HL-60 (cell line): ENCODE measurements at regions not wholly inside any gene's neighbourhood (a gene's known extent, or its start where the extent isn't known, plus 50 kb on each side); places are given as distances from the start of the nearest gene placed in this dataset.

Experiments
- DNase-seq, 2 experiments: peaks; one replicate each; pipeline ENCODE4 v3.0.0-alpha.2; 2010 to 2020; ENCODE audit warnings: low read depth in 1 of 2, low spot score in 1 of 2
- H3K27ac ChIP-seq: fragments of 250-450 bp; sonication (Bioruptor Pico); replicated peaks from 2 replicates; pipeline ENCODE4 v1.5.1; 2020; ENCODE audit warnings: mild to moderate bottlenecking, moderate library complexity
- H3K27me3 ChIP-seq: fragments of 250-450 bp; sonication (Bioruptor Pico); 2 replicates; pipeline ENCODE4 v1.5.1; 2021; ENCODE audit warnings: mild to moderate bottlenecking, moderate library complexity; ENCODE audit not compliant: insufficient read depth, poor library complexity, severe bottlenecking
- H3K4me3 ChIP-seq: replicated peaks from 2 replicates; pipeline ENCODE4 v1.5.1; 2011; ENCODE audit warnings: mild to moderate bottlenecking, control low read depth, low read length; ENCODE audit not compliant: insufficient read depth
- CTCF ChIP-seq: IDR thresholded peaks from one replicate; pipeline ENCODE4 v1.5.1; 2011; ENCODE audit warnings: low read length, control low read depth, inconsistent platforms; ENCODE audit not compliant: insufficient read depth
- GABPA ChIP-seq: IDR thresholded peaks from 2 replicates; pipeline ENCODE4 v1.6.1; 2012; ENCODE audit warnings: low read depth
- POLR2AphosphoS5 ChIP-seq: IDR thresholded peaks from 2 replicates; pipeline ENCODE4 v1.6.1; 2012; ENCODE audit warnings: low read depth
- SPI1 ChIP-seq: IDR thresholded peaks from 2 replicates; pipeline ENCODE4 v1.6.1; 2012; ENCODE audit warnings: low read depth, mild to moderate bottlenecking, borderline replicate concordance
- TF ChIP-seq, protein P1 (sequence below): IDR thresholded peaks from 2 replicates; pipeline ENCODE4 v1.6.1; 2012; ENCODE audit warnings: low read depth; ENCODE audit not compliant: insufficient replicate concordance

DNA sequence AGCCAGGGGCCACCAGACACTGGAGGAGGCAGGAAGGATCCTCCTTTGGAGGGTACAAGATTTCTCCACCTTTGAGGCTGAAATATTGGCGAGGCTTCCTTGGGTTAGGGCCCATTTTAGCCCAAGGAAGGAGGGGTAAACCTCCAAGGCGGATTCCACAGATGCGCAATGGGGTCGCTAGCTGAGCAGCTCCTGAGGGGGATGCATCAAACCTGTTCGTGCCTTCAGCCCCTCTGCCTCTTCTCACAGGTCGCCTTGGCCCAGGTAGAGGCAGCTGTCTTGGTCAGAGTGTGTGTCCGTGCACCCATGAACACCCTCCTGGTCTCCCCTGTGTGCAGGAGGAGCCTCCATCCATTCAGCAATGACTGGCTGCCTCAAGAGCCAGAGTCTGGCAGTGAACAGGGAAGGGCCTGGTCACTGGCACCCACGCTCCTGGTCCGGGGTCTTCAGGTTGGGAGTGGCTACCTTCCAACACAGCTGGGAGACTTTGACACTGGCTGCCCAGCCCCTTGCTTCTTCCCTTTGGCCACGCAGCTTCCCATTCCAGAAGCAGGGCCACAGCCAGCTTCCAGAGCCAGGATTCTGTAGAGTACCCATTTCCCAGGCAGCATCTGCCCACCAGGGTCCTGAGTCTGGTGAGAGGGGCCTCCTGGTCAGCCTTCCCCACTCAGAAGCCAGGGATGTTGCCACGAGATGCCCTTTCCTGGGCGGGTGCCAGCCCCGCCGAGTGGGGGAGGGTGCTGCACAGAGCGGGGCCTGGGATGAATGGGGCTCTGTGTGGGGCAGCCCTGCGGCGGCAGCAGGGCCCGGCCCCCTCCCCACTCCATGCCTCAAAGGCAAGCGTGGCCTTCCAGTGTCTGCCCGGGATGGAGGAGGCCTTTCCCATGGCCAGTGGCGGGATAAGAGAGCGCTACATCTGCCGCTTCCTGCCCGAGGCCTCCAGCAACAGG, 95.8 kb upstream of the GPC1 start:
- H3K4me3 ChIP-seq, result no peak overlapping the region
- TF ChIP-seq POLR2AphosphoS5 (no peak), CTCF (no peak), GABPA (no peak), SPI1 (no peak)
- TF ChIP-seq, protein P1, sequence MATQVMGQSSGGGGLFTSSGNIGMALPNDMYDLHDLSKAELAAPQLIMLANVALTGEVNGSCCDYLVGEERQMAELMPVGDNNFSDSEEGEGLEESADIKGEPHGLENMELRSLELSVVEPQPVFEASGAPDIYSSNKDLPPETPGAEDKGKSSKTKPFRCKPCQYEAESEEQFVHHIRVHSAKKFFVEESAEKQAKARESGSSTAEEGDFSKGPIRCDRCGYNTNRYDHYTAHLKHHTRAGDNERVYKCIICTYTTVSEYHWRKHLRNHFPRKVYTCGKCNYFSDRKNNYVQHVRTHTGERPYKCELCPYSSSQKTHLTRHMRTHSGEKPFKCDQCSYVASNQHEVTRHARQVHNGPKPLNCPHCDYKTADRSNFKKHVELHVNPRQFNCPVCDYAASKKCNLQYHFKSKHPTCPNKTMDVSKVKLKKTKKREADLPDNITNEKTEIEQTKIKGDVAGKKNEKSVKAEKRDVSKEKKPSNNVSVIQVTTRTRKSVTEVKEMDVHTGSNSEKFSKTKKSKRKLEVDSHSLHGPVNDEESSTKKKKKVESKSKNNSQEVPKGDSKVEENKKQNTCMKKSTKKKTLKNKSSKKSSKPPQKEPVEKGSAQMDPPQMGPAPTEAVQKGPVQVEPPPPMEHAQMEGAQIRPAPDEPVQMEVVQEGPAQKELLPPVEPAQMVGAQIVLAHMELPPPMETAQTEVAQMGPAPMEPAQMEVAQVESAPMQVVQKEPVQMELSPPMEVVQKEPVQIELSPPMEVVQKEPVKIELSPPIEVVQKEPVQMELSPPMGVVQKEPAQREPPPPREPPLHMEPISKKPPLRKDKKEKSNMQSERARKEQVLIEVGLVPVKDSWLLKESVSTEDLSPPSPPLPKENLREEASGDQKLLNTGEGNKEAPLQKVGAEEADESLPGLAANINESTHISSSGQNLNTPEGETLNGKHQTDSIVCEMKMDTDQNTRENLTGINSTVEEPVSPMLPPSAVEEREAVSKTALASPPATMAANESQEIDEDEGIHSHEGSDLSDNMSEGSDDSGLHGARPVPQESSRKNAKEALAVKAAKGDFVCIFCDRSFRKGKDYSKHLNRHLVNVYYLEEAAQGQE, result no peak

DNA sequence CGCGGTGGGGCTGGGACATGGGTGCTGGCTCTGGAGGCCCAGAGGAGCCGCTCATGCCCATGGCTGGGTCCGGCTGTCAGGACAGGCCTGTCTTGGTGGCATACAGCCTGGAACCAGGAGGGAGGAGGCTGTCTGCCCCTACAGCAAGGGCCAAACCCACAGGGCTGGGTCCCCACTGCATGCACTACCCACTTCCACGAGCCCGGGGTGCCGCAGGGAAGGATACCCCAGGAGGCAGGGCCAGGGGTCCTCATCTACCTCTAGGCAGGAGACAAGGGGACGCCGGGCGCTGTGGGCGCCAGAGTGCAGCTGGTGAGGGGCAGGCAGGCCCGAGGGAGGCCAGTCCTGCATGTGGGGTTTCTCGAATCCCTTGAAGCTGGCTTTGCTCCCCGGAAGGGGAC, 95.1 kb upstream of the GPC1 start:
- H3K27me3 ChIP-seq, result no peaks in the 10 kb centered on the region
- no peak for TF ChIP-seq POLR2AphosphoS5
- no peak for TF ChIP-seq SPI1
- TF ChIP-seq, protein P1, result no peak
- no peak for TF ChIP-seq GABPA
- TF ChIP-seq CTCF, result no peak
- no peak overlapping the region for H3K27ac ChIP-seq
- no peak for DNase-seq
- no peak overlapping the region for H3K4me3 ChIP-seq

More for the DNA sequence above, 95.8 kb upstream of the GPC1 start:
- DNase-seq, result no peak
- H3K27ac ChIP-seq, result no peak overlapping the region
- no peaks in the 10 kb centered on the region for H3K27me3 ChIP-seq

- no peak overlapping the region for H3K27ac ChIP-seq
- DNase-seq, result no peak
- H3K27me3 ChIP-seq, result no peaks in the 10 kb centered on the region
- TF ChIP-seq POLR2AphosphoS5 (no peak), CTCF (no peak)
- TF ChIP-seq, protein P1, result no peak
- no peak overlapping the region for H3K4me3 ChIP-seq
Measured at GRCh38 chr2:240341064-240341463, 94.4 kb upstream of the GPC1 start.
